Thoracic aorta (tissue), 2 donors: ENCODE measurements at regions not wholly inside any gene's neighbourhood (a gene's known extent, or its start where the extent isn't known, plus 50 kb on each side); places are given as distances from the start of the nearest gene placed in this dataset.

Source experiments
- ATAC-seq: fragments of 150-250 bp; one replicate; pipeline ENCODE4 v1.8.0; 2017; ENCODE audit warnings: low read depth; ENCODE audit not compliant: insufficient number of reproducible peaks, low FRiP score
- DNase-seq: peaks from one replicate; pipeline ENCODE4 v3.0.0-alpha.2; 2020; ENCODE audit warnings: low spot score
- H3K27ac ChIP-seq, 2 donors: fragments of 200-600 bp; sonication (generic); 1 replicate in 1 of 2; 2 replicates in 1 of 2; pipeline ENCODE4 v1.5.1; 2016; ENCODE audit warnings: mild to moderate bottlenecking in 2 of 2, moderate library complexity in 2 of 2
- H3K27me3 ChIP-seq: fragments of 200-600 bp; sonication (generic); replicated peaks from 2 replicates; pipeline ENCODE4 v1.6.0; 2016; ENCODE audit warnings: mild to moderate bottlenecking; ENCODE audit not compliant: insufficient read depth
- H3K36me3 ChIP-seq: fragments of 200-600 bp; sonication (generic); one replicate; pipeline ENCODE4 v1.5.1; 2016
- H3K4me1 ChIP-seq, 2 donors: fragments of 200-600 bp; sonication (generic); 1 replicate in 1 of 2; 2 replicates in 1 of 2; pipeline versions ENCODE4 v1.5.1 to v1.6.0; 2016; ENCODE audit warnings: low read depth in 2 of 2, mild to moderate bottlenecking in 1 of 2; ENCODE audit not compliant: control insufficient read depth in 1 of 2
- H3K4me3 ChIP-seq: fragments of 200-600 bp; sonication (generic); 2 replicates; pipeline ENCODE4 v1.5.1; 2016; ENCODE audit warnings: mild to moderate bottlenecking
- H3K9me3 ChIP-seq: fragments of 200-600 bp; sonication (generic); 2 replicates; pipeline ENCODE4 v1.5.1; 2016
- CTCF ChIP-seq: fragments of 200-600 bp; sonication (generic); IDR thresholded peaks from one replicate; pipeline ENCODE4 v1.5.1; 2019; ENCODE audit warnings: antibody characterized with exemption

- DNase-seq (no peak), ATAC-seq (peak; percentile 33)
- peak overlapping the region; percentile 74 for H3K4me3 ChIP-seq
Measured at GRCh38 chr10:75295868-75296441, 60.2 kb upstream of the COMTD1 start.

GRCh38 chr10:75294866-75295701 lies 59.3 kb upstream of the COMTD1 start:
- DNase-seq: peak; percentile 81
- TF ChIP-seq CTCF: peak; percentile 26

More at GRCh38 chr10:75295868-75296441, 60.2 kb upstream of the COMTD1 start:
- H3K27ac ChIP-seq: peak overlapping the region; percentile 87 to 95
- H3K27me3 ChIP-seq: no peaks in the 10 kb centered on the region
- no peak for TF ChIP-seq CTCF
- H3K4me1 ChIP-seq: peaks cover 14 to 32% of the 10 kb centered on the region in 2 donors
- H3K9me3 ChIP-seq: no peaks in the 10 kb centered on the region
- H3K36me3 ChIP-seq: no peaks in the 10 kb centered on the region

GRCh38 chr10:75294518-75294865 lies 58.7 kb upstream of the COMTD1 start:
- no peaks in the 10 kb centered on the region for H3K9me3 ChIP-seq
- DNase-seq: no peak
- no peaks in the 10 kb centered on the region for H3K36me3 ChIP-seq
- H3K27me3 ChIP-seq: no peaks in the 10 kb centered on the region
- no peak for ATAC-seq
- H3K4me3 ChIP-seq: peak overlapping the region; percentile 74
- peak overlapping the region; percentile 87 to 95 for H3K27ac ChIP-seq
- TF ChIP-seq CTCF: no peak
- peaks cover 14 to 32% of the 10 kb centered on the region in 2 donors for H3K4me1 ChIP-seq

More at GRCh38 chr10:75294866-75295701, 59.3 kb upstream of the COMTD1 start:
- H3K4me1 ChIP-seq: peaks cover 14 to 32% of the 10 kb centered on the region in 2 donors
- no peaks in the 10 kb centered on the region for H3K9me3 ChIP-seq
- peak; percentile 79 for ATAC-seq
- H3K27ac ChIP-seq: peak overlapping the region; percentile 87 to 95
- H3K4me3 ChIP-seq: peak overlapping the region; percentile 74
- no peaks in the 10 kb centered on the region for H3K27me3 ChIP-seq
- H3K36me3 ChIP-seq: no peaks in the 10 kb centered on the region

- ATAC-seq: no peak
- no peak for DNase-seq
Measured at GRCh38 chr10:75294031-75294437, 58.3 kb upstream of the COMTD1 start.

More at GRCh38 chr10:75294031-75294437, 58.3 kb upstream of the COMTD1 start:
- peak overlapping the region; percentile 74 for H3K4me3 ChIP-seq
- H3K36me3 ChIP-seq: no peaks in the 10 kb centered on the region
- TF ChIP-seq CTCF: no peak
- peak overlapping the region; percentile 87 to 95 for H3K27ac ChIP-seq
- peaks cover 14 to 32% of the 10 kb centered on the region in 2 donors for H3K4me1 ChIP-seq
- no peaks in the 10 kb centered on the region for H3K9me3 ChIP-seq
- no peaks in the 10 kb centered on the region for H3K27me3 ChIP-seq
